IPS-20b (cell line): ENCODE measurements at regions not wholly inside any gene's neighbourhood (a gene's known extent, or its start where the extent isn't known, plus 50 kb on each side); places are given as distances from the start of the nearest gene placed in this dataset.

Experiments
- H3K27ac ChIP-seq: one replicate; pipeline ENCODE4 v1.5.1; 2013; ENCODE audit warnings: low read length
- H3K27me3 ChIP-seq: 2 replicates; pipeline ENCODE4 v1.6.1; 2013; ENCODE audit warnings: mild to moderate bottlenecking, low read length, inconsistent platforms; ENCODE audit not compliant: insufficient read depth
- H3K36me3 ChIP-seq: 2 replicates; pipeline ENCODE4 v1.6.1; 2013; ENCODE audit warnings: low read depth, mild to moderate bottlenecking, inconsistent platforms, low read length, moderate library complexity; ENCODE audit not compliant: insufficient read depth
- H3K4me1 ChIP-seq: 2 replicates; pipeline ENCODE4 v1.6.1; 2013; ENCODE audit warnings: mild to moderate bottlenecking, control low read depth, inconsistent platforms, low read length, moderate library complexity; ENCODE audit not compliant: insufficient read depth
- H3K4me3 ChIP-seq: 2 replicates; pipeline ENCODE4 v1.5.1; 2013; ENCODE audit warnings: mild to moderate bottlenecking, low read length, inconsistent platforms
- H3K9ac ChIP-seq: 2 replicates; pipeline ENCODE4 v1.6.1; 2013; ENCODE audit warnings: low read depth, mild to moderate bottlenecking, inconsistent platforms, low read length, moderate library complexity
- H3K9me3 ChIP-seq: 2 replicates; pipeline ENCODE4 v1.6.1; 2013; ENCODE audit warnings: mild to moderate bottlenecking, low read depth, low read length, inconsistent platforms; ENCODE audit not compliant: insufficient read depth

DNA sequence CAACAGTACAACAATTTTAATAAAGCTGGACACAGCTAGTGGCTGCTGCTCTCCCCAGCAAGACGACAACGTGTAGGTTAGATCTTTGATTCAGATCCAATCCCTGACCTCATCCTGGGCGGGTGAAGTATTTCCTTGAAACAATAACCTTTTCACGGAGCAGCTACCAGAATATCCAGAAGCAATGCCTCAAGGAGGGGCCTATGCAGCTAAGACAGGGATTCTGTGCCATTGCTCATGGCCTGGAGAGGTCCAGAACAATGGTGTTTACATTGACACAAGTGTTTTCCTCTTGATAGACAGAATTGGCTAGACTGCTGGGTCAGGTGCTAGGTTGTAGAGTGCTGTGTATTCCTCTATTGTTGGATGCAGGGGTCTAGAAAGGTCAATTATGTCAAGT lies 520.1 kb downstream of the BCL11A start:
- peaks cover 9% of the 10 kb centered on the region for H3K9me3 ChIP-seq
- no peaks in the 10 kb centered on the region for H3K36me3 ChIP-seq
- H3K4me1 ChIP-seq, result no peaks in the 10 kb centered on the region
- H3K4me3 ChIP-seq, result no peak overlapping the region
- H3K9ac ChIP-seq, result no peak overlapping the region
- H3K27ac ChIP-seq, result no peak overlapping the region
- no peaks in the 10 kb centered on the region for H3K27me3 ChIP-seq

DNA sequence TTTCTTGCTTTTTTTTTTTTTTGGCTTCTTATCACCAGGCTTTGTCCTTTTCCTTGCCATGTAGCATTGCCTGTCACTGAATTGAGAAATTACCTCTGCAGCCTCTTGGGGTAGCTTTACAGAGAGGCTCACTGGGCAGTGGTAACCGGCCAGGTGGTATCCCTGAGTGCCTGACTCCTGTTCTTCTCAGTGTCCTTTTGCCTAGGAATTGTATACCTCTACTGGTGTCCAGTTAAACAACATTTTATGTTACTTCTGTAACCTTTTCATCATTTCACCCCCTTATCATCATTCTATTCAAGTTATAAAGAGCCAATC lies 523.9 kb downstream of the BCL11A start:
- H3K9me3 ChIP-seq, result peaks cover 2% of the 10 kb centered on the region; the same call in 1 of the 2 replicates
- no peaks in the 10 kb centered on the region for H3K27me3 ChIP-seq
- no peak overlapping the region for H3K27ac ChIP-seq
- no peak overlapping the region for H3K4me3 ChIP-seq
- no peaks in the 10 kb centered on the region for H3K36me3 ChIP-seq
- H3K9ac ChIP-seq, result no peak overlapping the region
- no peaks in the 10 kb centered on the region for H3K4me1 ChIP-seq

DNA sequence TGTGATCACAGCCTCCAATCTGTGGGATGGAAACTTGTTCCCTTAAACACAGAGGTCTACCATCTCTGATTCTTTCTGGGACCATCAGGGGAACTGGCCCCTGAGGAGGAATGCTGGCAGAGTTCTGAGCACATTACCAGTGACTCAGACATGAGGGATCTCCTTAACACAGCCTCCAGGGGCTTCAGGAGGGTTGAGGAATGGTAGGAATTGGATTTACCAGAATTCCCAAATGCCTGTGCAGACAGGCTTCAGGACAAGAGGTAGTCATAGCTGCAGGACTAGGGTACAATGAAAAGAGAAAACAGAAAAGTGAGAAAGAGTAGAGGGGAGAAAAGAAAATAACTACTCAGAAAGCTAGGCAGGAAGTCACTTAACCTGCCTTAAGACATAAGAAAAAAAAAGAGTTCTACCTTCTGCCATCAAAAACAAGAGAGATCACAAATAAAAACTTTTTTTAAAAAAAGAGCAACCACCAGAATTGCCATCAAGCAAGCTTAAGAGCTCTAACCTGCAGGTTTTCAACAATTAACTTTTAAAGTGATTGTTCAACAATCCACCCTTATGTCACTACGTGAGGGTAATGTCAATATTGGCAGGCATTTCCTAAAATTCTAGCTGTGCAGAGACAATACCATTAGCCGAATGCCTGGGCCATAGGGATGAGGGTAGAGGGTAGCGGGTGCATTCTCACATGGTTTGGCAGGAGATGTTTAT lies 524.4 kb downstream of the BCL11A start:
- Histone ChIP-seq H3K4me1 (no peaks in the 10 kb centered on the region), H3K4me3 (no peak overlapping the region), H3K27me3 (no peaks in the 10 kb centered on the region), H3K9ac (no peak overlapping the region), H3K27ac (no peak overlapping the region), H3K9me3 (no peaks in the 10 kb centered on the region), H3K36me3 (no peaks in the 10 kb centered on the region)

DNA sequence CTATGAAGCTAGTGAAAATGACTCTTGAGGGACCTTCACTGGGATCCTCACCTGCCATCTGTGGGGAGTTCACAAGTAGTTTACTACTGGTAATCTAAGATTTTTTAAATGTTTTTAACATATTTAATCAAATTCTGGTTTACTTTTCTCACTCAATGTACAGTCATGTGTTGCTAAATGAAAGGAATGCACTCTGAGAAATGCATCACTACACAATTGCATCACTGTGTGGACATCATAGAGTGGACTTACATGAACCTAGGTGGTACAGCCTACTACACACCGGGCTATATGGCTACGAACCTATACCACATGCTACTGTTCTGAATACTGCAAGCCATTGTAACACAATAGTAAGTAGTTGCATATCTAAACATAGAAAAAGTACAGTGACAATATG lies 528.0 kb downstream of the BCL11A start:
- Histone ChIP-seq H3K36me3 (no peaks in the 10 kb centered on the region), H3K4me1 (no peaks in the 10 kb centered on the region), H3K9ac (no peak overlapping the region), H3K27me3 (no peaks in the 10 kb centered on the region), H3K9me3 (no peaks in the 10 kb centered on the region), H3K4me3 (no peak overlapping the region), H3K27ac (no peak overlapping the region)

DNA sequence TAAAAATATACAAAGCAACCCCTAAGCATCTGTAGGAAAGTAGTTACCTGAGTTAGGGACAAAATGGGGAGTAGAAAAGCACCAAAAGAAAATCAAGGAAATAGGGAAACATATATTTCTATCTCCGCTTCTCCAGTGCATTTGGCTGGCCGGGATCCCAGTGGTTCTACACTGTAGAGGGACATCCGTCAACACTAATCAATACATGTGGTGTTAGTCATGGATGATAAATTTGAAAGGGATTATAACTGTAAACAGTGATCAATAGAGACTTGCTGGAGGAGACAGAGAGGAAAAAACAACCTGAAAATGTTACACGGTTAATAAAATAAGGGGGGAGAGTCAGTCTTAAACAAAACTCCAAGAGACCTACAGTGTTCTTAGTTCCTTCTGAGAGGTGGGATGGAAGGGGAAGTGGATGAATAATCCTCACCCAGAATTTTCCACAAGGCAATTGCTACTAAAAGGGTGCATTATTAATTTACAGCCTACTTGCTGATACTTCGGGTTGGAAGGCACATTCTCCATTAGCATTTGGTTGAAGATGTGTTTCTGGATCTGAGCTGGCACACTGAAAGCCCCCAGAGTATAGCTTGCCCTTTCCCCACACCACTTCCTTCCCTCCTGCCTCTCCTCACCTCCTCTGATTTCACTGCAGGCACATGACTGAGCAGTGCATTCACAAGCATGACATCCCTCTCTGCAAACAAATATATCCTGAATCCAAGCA lies 530.0 kb downstream of the BCL11A start:
- Histone ChIP-seq H3K9me3 (peaks cover under 1% of the 10 kb centered on the region), H3K4me1 (no peaks in the 10 kb centered on the region), H3K27ac (no peak overlapping the region), H3K9ac (no peak overlapping the region), H3K4me3 (no peak overlapping the region), H3K27me3 (no peaks in the 10 kb centered on the region), H3K36me3 (no peaks in the 10 kb centered on the region)

DNA sequence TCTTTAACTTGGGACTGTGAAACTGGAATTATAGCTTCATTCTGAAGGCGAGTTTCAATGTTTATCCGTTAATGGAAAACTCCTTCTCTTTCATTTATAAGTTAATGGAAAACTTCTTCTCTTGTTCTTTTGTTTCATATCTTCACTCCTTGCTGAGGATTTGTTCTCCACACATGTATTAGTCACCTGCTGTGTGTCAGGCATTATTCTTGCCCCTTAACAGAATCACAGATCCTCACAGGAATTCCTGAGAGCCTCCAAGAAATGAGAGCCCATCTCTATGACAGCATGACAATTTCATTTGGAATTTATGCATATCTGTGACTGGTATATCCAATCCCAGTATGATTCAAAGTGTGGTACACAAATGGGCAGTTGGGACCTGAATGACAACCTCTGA lies 545.8 kb downstream of the BCL11A start:
- H3K9ac ChIP-seq, result no peak overlapping the region
- no peaks in the 10 kb centered on the region for H3K9me3 ChIP-seq
- H3K36me3 ChIP-seq, result no peaks in the 10 kb centered on the region
- H3K27ac ChIP-seq, result no peak overlapping the region
- H3K27me3 ChIP-seq, result no peaks in the 10 kb centered on the region
- no peak overlapping the region for H3K4me3 ChIP-seq
- H3K4me1 ChIP-seq, result no peaks in the 10 kb centered on the region

DNA sequence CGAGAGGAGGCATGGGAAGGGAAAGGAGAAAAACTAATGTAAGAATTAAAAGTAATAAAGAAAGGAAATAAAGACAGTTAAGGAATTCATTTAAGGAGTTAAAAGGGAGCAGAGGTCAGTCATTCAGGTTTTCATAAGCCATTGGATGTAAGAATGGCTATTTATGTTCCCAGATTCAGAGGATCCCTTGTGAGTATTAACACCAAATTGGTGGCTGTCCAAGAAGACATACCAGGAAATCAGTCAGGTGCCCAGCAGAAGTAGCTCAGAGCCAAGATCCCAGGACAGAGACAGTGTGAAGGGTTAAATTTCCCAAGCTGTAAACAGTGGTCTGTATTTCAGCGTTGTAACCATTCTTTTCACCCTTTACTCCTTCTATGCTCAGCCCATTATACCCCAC lies 550.4 kb downstream of the BCL11A start:
- no peak overlapping the region for H3K27ac ChIP-seq
- no peaks in the 10 kb centered on the region for H3K9me3 ChIP-seq
- H3K27me3 ChIP-seq, result no peaks in the 10 kb centered on the region
- no peak overlapping the region for H3K4me3 ChIP-seq
- peaks cover 8% of the 10 kb centered on the region; the same call in 1 of the 2 replicates for H3K4me1 ChIP-seq
- H3K9ac ChIP-seq, result no peak overlapping the region
- no peaks in the 10 kb centered on the region for H3K36me3 ChIP-seq

DNA sequence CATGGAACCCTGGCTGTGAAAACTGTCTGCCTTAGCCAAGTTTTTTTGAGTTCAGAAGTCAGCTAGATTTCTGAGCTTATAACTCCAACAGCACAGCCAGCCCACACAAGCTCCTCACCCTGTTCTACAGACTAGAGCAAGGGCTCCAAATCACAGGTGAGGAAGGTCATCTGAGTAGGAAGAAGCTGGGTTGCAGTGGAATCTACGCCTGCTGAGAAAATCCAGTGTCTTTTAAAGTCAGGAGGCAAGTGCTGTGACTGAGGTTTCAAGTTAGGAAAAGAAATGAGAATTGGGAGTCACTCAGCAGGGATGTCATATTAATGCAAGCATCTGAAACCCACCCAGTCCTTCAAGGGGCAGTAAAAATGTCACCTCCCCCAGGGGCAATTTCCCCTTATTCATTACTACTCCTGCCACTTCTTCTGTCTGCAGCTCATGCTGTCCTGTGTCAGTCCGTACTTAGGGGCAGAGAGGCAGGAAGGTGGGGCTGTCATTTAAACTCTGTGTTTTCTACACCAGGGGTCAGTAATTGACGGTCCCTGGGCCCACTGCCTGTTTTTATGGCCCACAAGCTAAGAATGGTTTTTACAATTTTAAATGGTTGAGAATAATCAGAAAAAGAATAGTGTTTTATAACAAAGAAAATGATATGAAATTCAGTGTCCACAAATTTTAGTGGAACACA lies 551.1 kb downstream of the BCL11A start:
- H3K9ac ChIP-seq, result no peak overlapping the region
- H3K4me1 ChIP-seq, result peaks cover 8% of the 10 kb centered on the region; the same call in 1 of the 2 replicates
- H3K27ac ChIP-seq, result no peak overlapping the region

DNA sequence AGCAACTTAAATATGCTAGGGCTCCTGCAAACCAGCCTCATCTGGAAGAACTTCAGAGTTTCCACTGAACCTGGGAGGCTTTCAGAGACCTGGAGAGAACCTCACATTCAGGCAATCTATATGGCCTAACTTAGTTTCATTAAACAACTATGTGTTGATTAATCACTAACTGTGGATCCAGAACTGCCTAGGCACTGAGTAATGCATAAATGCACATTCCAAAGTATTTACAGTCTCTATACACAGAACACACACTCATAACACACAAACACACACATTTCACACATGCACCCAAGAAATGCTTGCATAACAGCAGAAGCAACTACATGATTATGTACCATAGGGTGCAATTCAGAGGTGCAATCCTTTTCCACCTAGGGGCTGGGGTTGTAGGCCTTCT lies 552.8 kb downstream of the BCL11A start:
- Histone ChIP-seq H3K9me3 (no peaks in the 10 kb centered on the region), H3K4me1 (peaks cover 8% of the 10 kb centered on the region; the same call in 1 of the 2 replicates), H3K27ac (no peak overlapping the region), H3K4me3 (no peak overlapping the region), H3K36me3 (no peaks in the 10 kb centered on the region), H3K27me3 (no peaks in the 10 kb centered on the region), H3K9ac (no peak overlapping the region)

More for the DNA sequence above, 551.1 kb downstream of the BCL11A start:
- no peaks in the 10 kb centered on the region for H3K36me3 ChIP-seq
- H3K27me3 ChIP-seq, result no peaks in the 10 kb centered on the region
- no peak overlapping the region for H3K4me3 ChIP-seq
- no peaks in the 10 kb centered on the region for H3K9me3 ChIP-seq

DNA sequence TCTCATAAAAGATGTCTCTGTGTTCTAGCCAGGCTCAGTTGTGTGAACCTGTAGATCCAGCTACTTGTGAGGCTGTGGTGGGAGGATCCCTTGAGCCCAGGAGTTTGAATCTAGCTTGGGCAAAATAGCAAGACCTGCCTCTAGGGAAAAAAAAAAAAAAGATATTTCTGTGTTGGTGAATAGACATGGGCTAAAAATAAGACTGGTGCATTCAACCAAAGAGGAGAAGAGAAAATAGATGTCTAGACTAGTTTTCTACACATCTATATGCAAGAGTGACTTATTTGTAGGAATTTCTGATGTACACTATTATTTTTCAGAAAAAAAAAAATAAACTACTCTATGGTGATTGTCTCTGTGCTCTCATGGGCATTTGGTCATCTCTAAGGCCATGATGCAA lies 555.1 kb downstream of the BCL11A start:
- H3K9me3 ChIP-seq, result no peaks in the 10 kb centered on the region
- H3K36me3 ChIP-seq, result no peaks in the 10 kb centered on the region
- H3K27me3 ChIP-seq, result no peaks in the 10 kb centered on the region
- H3K4me3 ChIP-seq, result no peak overlapping the region
- peaks cover 8% of the 10 kb centered on the region; the same call in 1 of the 2 replicates for H3K4me1 ChIP-seq
- H3K9ac ChIP-seq, result no peak overlapping the region
- no peak overlapping the region for H3K27ac ChIP-seq

DNA sequence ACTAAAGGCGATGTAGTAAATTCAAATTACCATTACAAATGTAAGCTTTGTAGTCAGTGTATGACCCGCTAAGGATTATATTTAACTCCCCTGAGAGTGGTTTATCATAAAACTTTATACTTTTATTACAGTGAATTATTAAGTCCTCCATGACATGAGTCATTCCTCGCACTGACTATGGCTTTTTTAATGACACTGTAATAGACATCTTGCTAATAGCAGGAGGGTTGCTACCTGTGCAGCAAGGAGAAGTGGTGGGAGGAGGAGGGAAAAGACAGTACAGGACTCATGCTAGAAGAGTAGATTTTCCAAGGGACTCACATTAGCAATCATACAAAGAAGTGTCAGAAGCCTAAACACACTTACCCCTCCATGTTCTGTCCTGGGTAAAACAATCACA lies 556.1 kb downstream of the BCL11A start:
- Histone ChIP-seq H3K27ac (no peak overlapping the region), H3K27me3 (no peaks in the 10 kb centered on the region), H3K9ac (no peak overlapping the region)

DNA sequence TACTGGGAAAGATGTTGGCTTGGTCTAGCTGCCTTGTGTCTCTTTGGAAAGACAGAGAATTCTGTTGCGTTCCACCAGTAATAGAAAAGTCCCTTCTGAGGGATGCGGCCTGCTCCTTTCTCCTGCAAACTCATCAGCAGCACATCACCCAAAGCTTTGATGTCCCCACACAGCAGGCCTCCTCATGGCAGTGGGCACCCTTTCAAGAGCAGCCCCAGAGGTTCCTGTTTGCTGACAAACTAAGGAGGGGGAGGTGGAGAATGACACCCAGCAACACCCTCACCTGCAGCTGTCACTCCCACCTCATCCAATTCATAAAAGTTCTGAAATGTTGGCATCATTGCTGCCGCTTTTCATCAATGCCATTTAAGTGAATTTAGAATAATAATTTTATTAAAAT lies 556.6 kb downstream of the BCL11A start:
- Histone ChIP-seq H3K9me3 (no peaks in the 10 kb centered on the region), H3K36me3 (no peaks in the 10 kb centered on the region), H3K4me1 (peaks cover 3% of the 10 kb centered on the region; the same call in 1 of the 2 replicates), H3K4me3 (no peak overlapping the region), H3K27me3 (no peaks in the 10 kb centered on the region), H3K27ac (no peak overlapping the region), H3K9ac (no peak overlapping the region)

More for the DNA sequence above, 556.1 kb downstream of the BCL11A start:
- Histone ChIP-seq H3K36me3 (no peaks in the 10 kb centered on the region), H3K4me1 (peaks cover 8% of the 10 kb centered on the region; the same call in 1 of the 2 replicates), H3K9me3 (no peaks in the 10 kb centered on the region), H3K4me3 (no peak overlapping the region)
